ENCODE measurements at regions not wholly inside any gene's neighbourhood (a gene's known extent, or its start where the extent isn't known, plus 50 kb on each side); places are given as distances from the start of the nearest gene placed in this dataset.

- TF ChIP-seq CTCF (IDR thresholded peaks at IDR 0.05; ENCODE audit: low read depth, low read length) (no peak), POLR2A (IDR thresholded peaks at IDR 0.05; ENCODE audit: extremely low read depth, insufficient read length) (no peak), MAX (IDR thresholded peaks at IDR 0.05; ENCODE audit: low read depth, low read length) (no peak), MYC (IDR thresholded peaks at IDR 0.05; ENCODE audit: low read depth, low read length) (no peak)
Observed at GRCh38 chr2:157936406-157936805, 60.3 kb upstream of the ACVR1 start.

All from NB4 (cell line).